IPS-NIHi7 (cell line): ENCODE measurements at regions not wholly inside any gene's neighbourhood (a gene's known extent, or its start where the extent isn't known, plus 50 kb on each side); places are given as distances from the start of the nearest gene placed in this dataset.

Source experiments
- DNase-seq: peaks from one replicate; pipeline ENCODE4 v3.0.0; 2012; ENCODE audit warnings: mixed read lengths; ENCODE audit errors: extremely low spot score

DNA sequence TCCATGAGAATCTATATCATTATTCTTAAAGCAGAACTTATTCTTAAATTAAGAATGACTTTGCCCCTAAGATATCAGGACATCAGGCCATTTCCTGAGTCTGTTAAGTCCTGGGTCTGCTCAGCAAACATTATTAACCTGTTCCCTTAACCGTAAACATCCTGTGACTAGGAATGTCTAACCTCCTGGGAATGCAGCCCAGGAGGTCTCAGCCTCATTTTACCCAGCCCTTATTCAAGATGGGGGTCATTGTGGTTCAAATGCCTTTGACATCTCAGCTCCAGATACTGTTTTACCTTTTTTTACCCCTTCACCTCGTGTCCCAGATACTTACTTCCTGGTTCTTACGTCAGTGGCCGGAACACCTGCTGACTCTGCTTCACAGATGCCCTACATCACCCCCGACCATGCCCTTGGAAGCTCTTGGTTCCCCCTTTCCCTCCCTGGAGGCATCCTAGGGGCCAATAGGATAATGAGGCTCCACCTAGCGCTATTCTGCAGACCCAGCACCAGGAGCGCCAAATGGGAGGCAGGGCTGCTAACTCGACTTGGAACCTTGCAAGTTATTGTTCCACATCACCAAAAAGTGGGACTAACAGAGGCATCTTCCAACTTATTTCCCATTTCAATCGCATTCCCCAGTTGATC is 182.5 kb downstream of the MED10 start:
- DNase-seq: no peak

DNA sequence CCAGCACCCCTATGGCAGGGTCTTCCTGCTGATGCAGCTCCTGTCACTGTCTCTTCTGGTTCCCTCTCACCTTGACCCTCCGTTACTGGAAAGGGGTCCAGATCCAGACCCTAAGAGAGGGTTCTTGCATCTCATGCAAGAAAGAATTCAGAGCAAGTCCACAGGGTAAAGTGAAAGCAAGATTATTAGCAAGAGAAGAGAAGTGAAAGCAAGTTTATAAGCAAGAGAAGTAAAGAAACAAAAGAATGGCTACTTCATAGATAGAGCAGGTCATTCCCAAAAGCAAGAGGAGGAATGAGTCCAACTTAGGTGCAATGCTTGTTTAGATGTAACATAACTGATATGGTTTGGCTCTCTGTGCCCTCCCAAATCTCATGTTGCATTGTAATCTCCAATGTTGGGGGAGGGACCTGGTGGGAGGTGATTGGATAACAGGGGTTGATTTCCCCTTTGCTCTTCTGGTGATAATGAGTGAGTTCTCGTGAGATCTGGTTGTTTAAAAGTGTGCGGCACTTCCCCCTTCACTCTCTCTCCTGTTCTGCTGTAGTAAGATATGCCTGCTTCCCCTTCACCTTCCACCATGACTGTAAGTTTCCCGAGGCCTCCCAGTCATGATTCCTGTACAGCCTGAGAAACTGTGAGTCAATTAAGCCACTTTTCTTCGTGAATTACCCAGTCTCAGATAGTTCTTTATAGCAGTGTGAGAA is 183.3 kb downstream of the MED10 start:
- no peak for DNase-seq

DNA sequence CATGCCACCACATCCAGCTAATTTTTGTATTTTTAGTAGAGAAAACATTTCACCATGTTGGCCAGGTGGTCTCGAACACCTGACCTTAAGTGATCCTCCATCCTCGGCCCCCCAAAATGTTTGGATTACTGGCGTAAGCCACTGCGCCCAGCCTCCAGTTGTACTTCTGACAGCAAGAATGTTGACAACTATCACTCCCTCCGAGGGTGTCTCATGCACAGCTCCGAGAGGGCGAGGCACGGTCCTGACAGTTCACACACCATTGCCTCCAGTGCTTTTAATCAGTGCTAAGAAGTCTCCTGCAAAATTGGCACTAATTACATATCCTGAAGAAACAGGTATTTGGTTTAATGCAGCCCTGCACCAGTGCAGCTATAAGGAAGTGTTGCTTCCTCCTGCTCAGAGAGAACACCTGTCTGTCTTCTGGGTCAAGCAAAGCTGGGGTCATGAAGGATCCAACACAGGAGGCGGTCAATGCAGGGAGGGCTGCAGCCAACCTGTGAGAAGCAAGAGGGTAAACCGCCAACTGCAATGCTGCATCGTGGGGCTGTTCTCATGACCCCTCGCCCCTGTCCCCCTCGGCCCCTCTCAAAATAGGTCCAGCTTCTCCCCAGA is 184.0 kb downstream of the MED10 start:
- DNase-seq: no peak

DNA sequence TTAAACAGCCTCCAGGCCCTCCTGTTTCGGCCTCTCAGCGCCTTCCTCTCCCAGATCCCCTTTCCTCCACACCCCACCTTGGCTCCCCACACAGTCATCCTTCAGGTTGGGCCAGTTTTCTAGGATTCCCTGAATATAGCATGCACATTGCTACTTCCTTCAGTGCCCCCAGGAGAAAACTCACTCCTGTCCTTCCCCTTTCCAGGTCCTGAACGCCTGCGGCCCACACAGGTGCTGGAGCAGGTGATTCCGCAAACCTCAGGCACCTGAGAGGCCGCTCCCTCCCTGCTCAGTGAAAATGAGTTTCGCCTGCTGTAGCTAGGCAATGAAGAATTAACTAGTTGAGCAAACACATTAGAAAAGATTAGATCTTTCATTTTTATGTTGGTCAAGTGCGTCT is 185.0 kb downstream of the MED10 start:
- no peak for DNase-seq

DNA sequence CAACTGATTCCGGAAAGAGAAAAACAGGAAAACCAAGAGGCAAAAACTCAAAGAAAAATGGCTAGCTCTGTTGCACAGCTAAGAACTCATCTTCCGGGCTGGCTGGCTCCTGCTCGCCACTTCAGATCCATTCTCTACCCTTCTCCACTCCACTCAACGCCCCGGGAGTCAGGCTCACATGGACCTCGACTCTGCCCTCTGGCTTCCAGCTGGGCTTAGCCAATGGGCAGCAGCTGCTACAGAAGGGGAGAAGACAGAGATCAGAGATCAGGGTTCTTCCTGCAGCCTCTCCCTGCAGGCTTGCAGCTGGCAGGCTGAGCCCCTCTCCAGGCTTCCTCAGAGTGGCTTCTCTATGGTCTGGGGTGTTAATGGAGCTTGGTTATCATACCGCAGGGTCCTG is 187.5 kb downstream of the MED10 start:
- DNase-seq: no peak

DNA sequence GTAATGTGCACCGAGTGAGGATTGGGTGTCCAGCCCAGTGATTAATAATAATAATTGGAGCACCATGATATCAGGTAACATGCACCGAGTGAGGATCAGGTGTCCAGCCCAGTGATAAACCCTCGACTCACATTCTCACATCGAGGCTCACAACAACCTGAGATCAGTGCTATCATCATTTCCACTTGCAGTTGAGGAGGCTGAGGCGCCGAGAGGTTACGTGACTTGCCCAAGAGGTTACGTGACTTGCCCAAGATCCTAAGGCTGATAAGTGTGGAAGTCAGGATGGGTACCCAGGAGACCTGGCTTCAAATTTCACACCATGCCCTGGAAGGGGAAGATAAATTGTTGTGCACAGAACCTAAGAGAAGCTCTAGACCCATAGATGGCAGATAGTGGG is 189.4 kb downstream of the MED10 start:
- DNase-seq: no peak

DNA sequence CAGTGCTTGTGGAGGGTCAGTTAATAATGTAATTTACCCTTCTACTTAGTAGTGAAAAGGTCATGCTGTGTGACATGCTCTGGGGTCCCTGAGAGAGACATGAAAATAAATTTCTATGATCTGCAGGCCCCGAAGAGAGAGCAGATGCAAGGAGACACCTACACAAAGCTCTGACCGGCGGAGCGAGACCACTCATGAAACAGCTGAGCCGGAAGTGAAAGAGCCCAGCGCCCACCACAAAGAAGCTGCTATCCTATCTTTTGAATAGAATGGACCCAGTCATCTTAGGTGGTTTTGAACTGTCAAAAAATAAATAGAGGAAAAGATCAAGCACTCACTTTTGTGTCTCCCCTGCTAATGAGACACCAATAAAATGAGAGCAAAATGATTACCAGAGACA is 190.0 kb downstream of the MED10 start:
- DNase-seq: no peak

DNA sequence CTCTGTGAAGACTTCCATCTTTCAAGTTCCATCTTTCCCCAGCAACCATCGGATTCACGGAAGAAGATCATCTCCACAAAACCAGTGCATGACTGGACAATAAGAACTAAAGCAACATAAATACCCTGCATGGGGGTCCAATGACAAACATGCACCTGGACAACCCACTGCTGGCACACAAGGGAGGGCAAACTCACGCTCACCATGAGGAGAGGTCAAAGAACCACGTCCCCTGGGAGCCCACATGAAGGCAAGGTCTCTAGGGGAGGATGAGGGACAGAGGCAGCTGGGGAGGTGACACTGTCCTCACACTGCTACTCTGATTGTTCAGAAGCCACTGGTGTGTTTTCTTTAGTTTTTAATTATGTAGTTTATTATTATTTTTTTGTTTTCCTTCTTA is 190.8 kb downstream of the MED10 start:
- DNase-seq: no peak

DNA sequence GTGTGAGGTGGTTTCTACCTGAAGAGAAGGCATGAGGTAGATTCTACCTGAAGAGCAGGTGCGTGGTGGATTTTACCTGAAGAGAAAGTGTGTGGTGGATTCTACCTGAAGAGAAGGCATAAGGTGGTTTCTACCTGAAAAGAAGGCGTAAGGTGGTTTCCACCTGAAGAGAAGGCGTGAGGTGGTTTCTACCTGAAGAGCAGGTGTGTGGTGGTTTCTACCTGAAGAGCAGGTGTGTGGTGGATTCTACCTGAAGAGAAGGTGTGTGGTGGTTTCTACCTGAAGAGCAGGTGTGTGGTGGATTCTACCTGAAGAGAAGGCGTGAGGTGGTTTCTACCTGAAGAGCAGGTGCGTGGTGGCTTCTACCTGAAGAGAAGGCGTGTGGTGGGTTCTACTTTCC is 192.8 kb downstream of the MED10 start:
- no peak for DNase-seq

DNA sequence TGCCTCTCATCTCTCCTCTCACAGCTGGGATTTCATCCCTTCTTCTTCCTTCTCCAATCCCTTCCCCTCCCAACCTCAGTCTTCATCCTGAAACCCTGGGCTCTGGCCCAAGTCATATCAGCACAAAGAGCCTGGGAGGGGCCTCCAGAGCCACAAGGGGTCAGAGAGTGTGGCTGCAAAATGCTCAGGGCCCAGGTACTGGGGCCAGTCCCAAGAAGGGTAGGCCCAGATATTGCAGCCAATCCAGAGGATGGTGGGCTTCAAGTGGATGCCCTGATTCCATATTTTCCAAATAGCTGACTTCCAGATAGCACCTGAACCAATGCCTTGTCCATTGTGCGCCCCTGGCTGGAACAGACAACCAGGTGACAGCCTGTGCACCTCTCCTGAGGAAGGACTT is 193.9 kb downstream of the MED10 start:
- no peak for DNase-seq

DNA sequence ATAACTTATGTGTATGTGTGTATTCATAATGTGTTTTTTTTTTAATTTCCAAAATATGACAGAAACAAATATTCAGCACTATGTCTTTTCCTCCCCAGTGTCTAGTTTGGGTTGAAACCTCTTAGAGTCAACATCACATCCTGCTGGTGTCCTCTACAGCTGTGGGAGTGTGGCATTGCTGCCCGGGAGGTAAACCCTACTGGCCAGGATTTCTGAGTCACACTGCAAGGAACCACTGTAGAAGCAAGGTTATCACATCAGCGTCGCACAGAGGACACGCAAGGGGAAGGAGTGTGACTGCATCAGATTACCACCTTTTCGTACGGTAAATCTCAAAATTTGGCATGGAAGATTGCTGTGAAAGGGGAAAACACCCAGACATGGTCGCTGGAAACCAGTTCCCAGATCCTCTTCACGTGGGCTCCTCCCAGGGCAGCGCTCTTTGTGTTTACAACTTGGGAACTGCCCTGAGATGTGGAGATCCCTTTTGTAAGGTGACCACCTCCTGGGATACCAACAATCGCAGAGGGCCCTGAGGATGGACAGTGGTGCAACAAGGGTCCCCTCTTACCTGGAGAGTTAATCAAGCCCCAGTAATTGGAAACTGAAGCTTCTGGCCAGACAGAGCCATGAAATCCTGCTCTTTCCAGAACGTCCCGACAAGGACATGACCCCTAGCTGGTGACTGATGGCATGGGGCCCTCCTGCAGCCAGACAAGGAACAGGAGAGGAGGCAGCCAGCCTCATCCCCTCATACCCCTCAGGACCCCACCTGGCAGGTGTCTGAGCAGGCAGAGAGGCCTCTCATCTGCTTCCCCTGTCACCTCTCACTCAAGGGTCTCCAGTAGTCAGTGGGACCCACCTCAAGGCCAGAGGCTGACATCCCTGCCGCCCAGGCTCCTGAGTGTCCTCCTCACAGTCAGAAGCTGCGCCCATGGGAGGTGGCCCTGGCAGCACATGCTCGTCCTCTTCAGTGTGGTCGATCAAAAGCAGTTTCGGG is 194.7 kb downstream of the MED10 start:
- DNase-seq: no peak

DNA sequence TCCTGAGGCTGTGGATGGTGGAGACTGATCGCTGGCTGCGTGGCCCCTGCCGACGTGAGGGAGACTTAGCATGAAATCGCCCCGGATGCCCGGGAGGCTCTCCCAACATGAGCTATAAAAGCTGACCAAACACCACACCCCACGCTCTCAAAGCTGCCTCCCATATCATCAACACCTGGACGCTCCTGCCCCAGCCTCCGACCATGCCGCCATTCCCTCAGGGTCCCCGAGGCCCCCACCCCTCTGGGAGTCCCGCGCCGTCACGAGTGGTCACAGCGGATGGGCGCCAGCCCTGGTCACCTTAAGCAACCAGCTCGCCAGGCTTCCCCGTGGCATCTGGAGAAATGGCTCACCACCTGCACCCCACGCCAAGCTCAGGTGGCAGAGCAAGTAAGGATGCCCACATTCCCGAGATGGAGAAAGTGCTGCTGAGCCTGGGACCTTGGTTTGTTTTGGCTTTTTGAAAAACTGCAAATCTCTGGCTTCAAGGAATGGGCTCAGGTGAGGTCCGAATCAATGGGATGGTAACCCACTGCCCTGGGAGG is 196.0 kb downstream of the MED10 start:
- no peak for DNase-seq

DNA sequence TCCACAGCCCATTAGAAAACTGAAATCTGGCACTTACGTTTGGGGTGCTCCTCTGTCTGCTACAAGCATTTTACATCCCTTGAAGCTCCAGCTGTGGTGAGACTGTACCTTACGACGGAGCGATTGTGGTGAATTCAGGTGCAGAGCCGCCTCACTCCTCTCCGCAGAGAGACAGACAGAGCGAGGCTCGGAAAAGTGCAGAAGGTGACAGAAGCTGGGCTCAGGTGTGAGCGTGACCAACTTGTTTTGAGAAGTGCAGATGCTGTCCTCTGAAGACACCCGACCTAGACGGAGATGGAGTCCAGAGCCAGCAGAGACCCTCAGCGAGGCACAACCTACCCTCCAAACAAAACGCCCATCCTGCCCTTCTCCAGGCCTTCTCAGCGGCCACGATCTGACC is 196.5 kb downstream of the MED10 start:
- DNase-seq: no peak

DNA sequence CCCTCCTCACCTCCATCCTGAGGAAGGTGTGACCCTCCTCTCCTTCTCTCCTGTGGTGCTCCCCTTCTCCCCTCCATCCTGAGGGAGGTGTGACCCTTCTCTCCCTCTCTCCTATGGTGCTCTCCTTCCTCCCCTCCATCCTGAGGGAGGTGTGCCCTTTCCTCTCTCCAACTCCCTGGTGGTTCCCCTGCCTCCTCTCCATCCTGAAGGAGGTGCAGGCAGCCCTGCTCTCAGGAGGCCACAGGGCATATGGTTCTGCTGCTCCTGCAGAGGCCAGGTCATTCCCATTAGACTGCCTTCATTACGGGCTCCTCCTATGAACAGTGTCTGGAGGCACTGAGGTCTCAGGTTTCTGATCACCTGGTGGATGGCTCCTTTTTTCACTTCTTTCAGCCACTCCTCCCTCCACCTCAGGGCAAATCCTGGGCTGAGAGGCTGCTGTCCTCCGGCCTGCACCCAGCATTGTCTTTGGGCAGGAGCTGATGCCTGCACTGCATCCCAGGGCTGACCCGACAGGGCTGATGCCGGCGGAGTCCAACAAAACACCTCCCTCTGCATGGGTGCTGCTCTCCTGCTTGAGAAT is 197.1 kb downstream of the MED10 start:
- peak; percentile 34 for DNase-seq

DNA sequence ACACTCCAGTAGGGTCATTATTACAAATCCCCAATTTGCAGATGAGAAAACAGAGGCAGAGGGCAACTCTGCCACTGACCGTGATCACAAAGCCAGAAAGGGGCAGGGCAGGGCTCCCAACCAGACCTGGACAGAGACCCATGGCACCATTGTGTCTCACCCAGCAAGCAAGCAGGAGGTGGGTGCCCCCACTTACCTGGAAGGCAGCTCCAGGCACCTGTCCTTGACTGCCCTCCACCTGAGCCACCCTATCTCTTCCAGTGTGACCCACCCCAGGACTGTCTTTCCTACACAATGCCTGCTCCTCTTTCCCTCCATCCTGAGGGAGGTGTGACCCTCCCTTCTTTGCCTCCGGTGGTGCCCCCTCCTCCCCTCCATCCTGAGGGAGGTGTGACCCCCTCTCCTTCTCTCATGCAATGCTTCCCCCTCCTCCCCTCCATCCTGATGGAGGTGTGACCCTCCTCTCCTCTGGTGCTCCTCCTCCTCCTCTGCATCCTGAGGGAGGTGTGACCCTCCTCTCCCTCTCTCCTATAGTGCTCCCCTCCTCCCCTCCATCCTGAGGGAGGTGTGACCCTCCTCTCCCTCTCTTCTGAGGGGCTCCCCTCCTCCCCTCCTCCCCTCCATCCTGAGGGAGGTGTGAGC is 198.0 kb downstream of the MED10 start:
- no peak for DNase-seq

DNA sequence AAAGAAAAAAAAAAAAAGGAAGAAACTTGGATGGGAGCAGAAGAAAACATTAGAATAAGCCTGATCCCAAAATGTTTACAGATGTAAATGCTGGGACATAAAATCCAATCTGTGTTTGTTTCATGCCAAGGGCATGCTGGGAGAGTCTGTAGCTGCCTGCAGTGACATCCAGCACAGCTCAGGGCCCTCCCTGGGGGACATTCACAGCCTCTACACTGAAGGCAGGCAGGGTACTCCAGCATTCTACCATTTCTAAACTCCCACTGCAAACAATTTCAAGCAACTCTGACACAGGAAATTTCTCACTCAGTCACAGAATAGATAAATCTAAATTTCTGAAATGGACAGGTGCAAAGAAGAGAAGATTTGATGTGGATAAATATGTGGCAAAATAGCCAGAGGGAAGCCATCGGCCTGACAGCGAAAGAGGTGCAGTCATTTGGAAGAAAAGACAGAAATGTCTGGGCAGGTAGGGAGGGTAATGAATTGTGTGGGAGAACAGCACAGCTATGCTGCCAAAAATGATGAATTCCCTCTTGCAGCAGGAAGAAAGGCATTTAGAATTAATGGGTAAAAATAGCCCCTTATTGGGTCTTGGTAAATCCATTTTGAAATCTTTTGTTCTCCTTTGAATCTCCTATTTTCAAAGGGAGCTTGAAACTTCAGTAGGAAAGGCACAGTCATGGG is 199.4 kb downstream of the MED10 start:
- DNase-seq: no peak

DNA sequence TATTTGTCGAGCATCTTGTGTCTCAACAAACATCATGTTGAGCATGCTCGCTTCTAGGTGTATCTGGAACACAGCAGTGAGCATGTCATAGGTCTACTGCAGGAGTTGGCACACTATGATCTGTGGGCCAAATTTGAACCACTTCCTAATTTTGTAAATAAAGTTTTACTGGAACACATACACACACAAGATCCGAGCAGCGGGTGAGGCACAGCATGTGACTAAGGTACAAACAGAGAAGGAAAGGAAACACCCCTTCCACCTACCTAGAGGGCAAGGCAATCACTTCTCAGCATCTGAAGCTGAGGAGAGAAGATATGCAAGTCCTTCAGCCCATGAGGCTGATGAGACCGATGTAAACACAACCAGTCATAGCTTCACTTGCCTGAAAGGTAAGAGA is 200.4 kb downstream of the MED10 start:
- DNase-seq: no peak

DNA sequence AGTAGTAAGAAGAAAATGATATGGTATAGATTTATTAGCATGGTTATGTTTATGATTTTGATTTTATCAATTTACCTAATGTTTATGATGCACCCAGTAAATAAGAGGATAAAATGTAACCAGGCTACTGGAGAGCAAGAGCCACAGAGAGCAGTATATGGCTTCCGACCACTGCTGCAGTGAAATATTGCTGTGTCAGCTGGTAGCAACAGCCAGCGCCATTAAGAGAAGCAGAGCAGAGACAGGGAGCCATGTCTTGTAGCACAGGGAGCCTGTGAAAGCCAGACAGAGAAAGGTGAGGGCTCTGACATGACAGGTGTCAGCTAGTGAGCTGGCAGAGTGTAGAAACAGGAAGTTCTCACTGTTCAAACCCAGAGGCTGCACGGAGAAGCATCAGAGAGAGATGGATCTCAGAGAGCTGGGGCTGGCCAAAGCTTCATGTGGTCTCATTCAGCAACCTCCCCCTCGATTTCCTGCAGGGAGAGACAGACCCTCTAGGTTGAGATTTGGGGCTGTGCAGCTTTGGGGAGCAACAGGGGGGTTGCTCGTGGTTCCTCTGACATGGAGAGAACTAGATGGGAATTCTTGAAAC is 202.1 kb downstream of the MED10 start:
- no peak for DNase-seq

DNA sequence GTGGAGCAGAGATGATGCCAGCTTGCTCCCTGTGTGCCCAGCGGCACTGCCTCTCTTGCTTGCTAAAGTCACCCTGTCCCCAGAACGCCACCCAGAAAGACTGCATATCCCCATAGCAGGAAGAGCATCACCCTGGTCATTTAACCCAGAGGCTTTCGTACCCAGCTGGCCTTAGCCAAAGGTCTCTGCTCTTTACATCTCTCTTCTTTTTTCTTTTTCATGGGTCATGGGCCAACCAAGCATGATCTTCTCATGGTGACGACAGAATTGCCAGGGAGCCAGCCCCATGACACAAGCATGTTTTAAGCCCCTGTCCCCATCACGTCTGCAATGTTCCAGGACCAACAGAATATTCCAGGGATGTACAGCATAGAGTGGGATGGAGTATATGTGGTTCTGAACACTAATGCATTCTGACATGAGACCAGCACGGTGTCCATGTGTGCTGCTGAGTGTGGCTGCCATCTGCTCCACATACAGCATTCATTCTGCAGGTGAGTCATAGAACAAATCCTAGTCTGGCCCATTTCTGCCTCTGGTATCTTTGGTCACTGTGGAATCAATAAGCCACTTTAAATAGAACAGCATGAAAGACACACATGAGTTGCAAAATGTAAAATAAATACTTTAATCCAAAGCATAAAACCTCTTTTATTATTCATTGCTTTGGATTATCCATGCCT is 203.0 kb downstream of the MED10 start:
- no peak for DNase-seq
